Adipocyte (in vitro differentiated cells): ENCODE measurements at regions not wholly inside any gene's neighbourhood (a gene's known extent, or its start where the extent isn't known, plus 50 kb on each side); places are given as distances from the start of the nearest gene placed in this dataset.
"Not testable (repeated sequence)": the region's sequence is repeated elsewhere in the genome, so short reads cannot be mapped to it uniquely, and the experiment has no call there.

ENCODE experiments used
- DNase-seq: peaks from one replicate; pipeline ENCODE4 v3.0.0-alpha.2; 2015; ENCODE audit warnings: low read depth
- H3K27me3 ChIP-seq: replicated peaks from 2 replicates; pipeline ENCODE4 v1.7.0; 2013; ENCODE audit warnings: mild to moderate bottlenecking, low read length, moderate library complexity; ENCODE audit not compliant: control insufficient read depth, insufficient read depth
- H3K36me3 ChIP-seq: 2 replicates; pipeline ENCODE4 v1.7.0; 2013; ENCODE audit warnings: low read length, mild to moderate bottlenecking, moderate library complexity; ENCODE audit not compliant: control insufficient read depth, insufficient read depth, severe bottlenecking
- H3K4me1 ChIP-seq: 2 replicates; pipeline ENCODE4 v1.7.0; 2013; ENCODE audit warnings: mild to moderate bottlenecking, low read length, moderate library complexity; ENCODE audit not compliant: control insufficient read depth, insufficient read depth
- H3K4me3 ChIP-seq: 2 replicates; pipeline ENCODE4 v1.7.0; 2013; ENCODE audit warnings: mild to moderate bottlenecking, low read length, moderate library complexity
- H3K9ac ChIP-seq: 2 replicates; pipeline ENCODE4 v1.7.0; 2013; ENCODE audit warnings: mild to moderate bottlenecking, low read length, moderate library complexity
- H3K9me3 ChIP-seq: 2 replicates; pipeline ENCODE4 v1.7.0; 2013; ENCODE audit warnings: mild to moderate bottlenecking, low read length, moderate library complexity; ENCODE audit not compliant: control insufficient read depth

DNA sequence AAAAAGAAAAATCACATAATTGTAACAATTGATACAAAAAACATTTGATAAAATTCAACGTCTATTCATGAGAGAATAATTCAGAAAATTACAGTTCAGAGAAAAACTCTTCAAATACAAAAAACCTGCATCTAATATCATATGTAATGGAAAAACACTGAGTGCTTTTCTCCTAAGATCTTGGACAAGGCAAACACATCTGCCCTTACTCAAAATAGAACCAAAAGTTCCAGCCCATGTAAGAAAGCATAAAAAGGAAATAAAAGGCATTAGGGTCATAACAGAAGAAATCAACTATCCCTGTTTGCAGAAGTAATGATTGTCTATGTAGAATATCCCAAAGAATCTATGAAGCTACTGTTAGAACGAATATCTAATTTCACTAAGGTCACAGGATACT is 721.4 kb downstream of the RFPL4B start:
- Histone ChIP-seq H3K36me3 (no peaks in the 10 kb centered on the region), H3K4me3 (peak overlapping the region; percentile 43), H3K9ac (peak overlapping the region; percentile 77), H3K27me3 (no peaks in the 10 kb centered on the region), H3K9me3 (no peaks in the 10 kb centered on the region), H3K4me1 (peaks cover 45% of the 10 kb centered on the region)
- peak; percentile 47 for DNase-seq

DNA sequence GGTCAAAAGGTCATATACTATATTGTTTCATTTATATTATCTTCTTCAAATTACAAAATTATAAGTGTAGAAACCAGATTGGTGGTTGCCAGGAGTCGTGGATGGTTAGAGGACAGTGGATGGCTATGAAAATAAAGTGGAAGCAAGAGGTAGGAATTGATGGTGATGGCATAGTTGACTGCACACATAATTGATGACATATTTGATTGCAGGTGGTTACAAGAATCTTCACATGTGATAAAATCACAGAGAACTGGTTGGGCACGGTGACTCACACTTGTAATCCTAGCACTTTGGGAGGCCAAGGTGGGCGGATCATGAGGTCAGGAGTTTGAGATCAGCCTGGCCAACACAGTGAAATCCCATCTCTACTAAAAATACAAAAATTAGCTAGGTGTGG is 723.6 kb downstream of the RFPL4B start:
- H3K9ac ChIP-seq, H3K4me3 ChIP-seq, H3K36me3 ChIP-seq, H3K27me3 ChIP-seq, H3K9me3 ChIP-seq, DNase-seq: not testable (repeated sequence)
- H3K4me1 ChIP-seq, result peaks cover 48% of the 10 kb centered on the region

DNA sequence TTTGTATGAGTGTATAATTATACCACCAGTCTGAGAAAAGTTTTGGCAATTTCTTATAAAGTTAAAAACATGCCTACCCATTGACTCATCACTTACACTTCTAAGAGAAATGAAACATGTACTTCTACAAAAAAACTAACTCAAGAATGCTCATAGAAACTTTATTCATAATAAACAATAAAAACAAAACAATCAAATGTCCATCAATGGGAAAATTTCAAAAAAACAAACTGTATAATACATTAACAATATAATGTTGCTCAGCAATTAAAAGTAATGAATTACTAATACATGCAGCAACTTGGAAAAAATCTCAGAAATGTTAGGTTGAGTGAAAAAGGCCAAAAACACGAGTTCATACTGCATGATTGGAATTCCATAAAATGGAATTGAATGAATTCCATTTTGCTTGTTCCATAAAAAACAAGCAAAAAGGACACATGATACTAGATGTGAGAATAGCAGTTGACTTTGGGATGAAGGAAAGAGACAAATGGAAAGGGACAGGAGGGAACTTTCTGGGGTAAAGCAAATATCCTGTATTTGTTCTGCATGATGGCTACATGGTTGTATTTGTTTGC is 726.6 kb downstream of the RFPL4B start:
- peaks cover 31% of the 10 kb centered on the region for H3K4me1 ChIP-seq
- H3K9ac ChIP-seq, result peak overlapping the region; percentile 14
- H3K9me3 ChIP-seq, result peaks cover 4% of the 10 kb centered on the region
- DNase-seq, result peak; percentile 74
- no peaks in the 10 kb centered on the region for H3K27me3 ChIP-seq
- no peaks in the 10 kb centered on the region for H3K36me3 ChIP-seq
- H3K4me3 ChIP-seq, result no peak overlapping the region

DNA sequence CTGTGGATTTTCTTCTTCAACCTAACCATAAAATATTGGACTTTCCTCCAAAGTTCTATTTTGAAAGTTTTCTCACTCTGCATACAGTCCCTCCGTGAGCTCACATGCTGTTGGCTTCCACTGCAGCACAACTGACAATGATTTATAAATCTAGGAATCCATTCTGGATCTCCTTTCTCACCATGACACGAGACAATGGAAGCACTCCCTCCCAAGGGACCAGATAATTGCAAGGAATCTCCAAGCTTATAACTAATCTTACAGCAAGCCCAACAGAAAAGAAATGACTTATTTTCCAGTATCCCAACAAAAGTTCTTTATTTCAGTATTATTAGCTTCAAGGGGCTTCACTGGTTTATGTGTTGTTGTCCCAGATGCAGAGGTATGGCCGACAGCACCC is 729.0 kb downstream of the RFPL4B start:
- Histone ChIP-seq H3K27me3 (no peaks in the 10 kb centered on the region), H3K4me1 (peaks cover 27% of the 10 kb centered on the region), H3K36me3 (no peaks in the 10 kb centered on the region), H3K9me3 (peaks cover 4% of the 10 kb centered on the region), H3K9ac (no peak overlapping the region), H3K4me3 (no peak overlapping the region)
- no peak for DNase-seq

DNA sequence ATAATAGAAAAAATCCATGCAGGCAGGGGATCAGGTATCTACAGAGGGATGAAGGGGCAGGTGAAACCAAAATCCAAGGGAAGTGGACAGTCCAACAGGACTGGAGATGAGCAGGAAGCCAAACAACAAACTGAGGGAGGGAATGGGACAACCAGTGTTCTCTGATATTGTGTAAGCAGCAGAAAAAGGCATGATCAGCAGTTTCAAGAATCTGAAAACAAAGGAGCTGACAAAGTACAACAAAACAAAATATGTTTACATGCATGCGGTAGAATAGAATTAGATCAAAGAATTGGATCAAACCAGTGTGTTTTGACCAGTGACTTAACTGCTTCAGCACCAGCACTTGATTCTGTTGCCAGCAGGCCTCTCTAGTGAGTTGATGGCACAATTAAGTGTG is 729.7 kb downstream of the RFPL4B start:
- Histone ChIP-seq H3K4me1 (peaks cover 27% of the 10 kb centered on the region), H3K9me3 (peaks cover 4% of the 10 kb centered on the region), H3K36me3 (no peaks in the 10 kb centered on the region), H3K4me3 (no peak overlapping the region), H3K27me3 (no peaks in the 10 kb centered on the region), H3K9ac (no peak overlapping the region)
- DNase-seq, result no peak

DNA sequence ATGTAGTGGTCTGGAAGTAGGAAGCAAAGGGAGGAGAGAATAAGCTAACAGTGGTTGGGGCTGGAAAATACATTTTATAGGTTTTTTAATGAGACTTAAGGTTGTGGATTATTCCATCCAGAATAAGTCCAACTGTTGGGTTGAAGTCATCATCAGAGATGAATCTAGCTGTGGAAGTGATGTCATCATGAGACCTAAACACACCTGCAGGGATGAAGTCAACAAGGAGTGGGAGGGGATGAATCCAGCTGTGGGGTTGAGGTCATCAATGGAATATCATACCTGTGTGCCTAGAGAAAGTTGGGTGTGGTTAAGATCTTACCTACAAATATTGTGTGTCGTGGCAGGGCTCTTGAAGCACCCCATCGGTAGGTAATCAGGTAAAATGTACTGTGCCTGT is 730.7 kb downstream of the RFPL4B start:
- Histone ChIP-seq H3K36me3 (no peaks in the 10 kb centered on the region), H3K4me1 (peaks cover 29% of the 10 kb centered on the region), H3K27me3 (no peaks in the 10 kb centered on the region), H3K9ac (no peak overlapping the region), H3K9me3 (peaks cover 4% of the 10 kb centered on the region), H3K4me3 (no peak overlapping the region)
- no peak for DNase-seq

DNA sequence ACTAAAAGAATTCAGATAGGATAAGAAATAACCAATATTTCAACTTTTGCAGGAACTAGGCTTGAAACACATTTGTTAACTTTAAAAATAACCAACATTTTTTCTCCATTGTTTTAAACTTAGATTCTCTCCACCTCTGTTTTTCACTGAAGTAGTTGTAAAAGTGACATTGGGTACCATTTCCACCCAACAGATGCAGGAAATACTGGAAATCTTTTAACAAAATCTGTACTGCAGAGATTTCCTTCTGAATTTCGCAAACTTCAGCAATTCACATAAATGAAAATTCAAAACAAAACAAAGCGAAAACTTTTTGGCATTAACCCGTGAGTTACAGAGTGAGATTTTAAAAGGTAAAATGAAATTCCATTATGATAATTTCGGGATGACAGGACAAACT is 731.7 kb downstream of the RFPL4B start:
- H3K4me1 ChIP-seq, result peaks cover 29% of the 10 kb centered on the region
- H3K4me3 ChIP-seq, result no peak overlapping the region
- peaks cover 4% of the 10 kb centered on the region for H3K9me3 ChIP-seq
- DNase-seq, result no peak
- H3K27me3 ChIP-seq, result no peaks in the 10 kb centered on the region
- no peaks in the 10 kb centered on the region for H3K36me3 ChIP-seq
- no peak overlapping the region for H3K9ac ChIP-seq

DNA sequence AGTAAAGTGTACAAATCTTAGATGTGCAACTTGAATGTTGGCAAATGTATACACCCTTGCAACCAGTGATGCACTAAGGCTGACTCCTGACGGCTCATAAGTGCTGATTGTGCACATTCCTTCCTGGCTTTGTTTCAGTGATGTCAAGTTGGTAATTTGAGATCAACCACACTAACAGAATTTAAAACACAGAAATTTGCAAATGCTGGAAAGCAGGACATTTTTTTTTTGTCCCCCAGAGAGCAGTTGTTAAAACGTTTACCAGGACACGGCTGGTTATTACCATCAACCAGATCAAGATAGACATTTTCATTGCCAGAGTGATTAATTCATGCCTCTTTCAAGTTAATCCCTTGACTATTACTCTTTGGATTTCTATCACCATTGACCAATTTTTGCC is 735.6 kb downstream of the RFPL4B start:
- Histone ChIP-seq H3K4me3 (no peak overlapping the region), H3K9me3 (no peaks in the 10 kb centered on the region), H3K27me3 (no peaks in the 10 kb centered on the region), H3K9ac (no peak overlapping the region), H3K4me1 (peaks cover 7% of the 10 kb centered on the region), H3K36me3 (no peaks in the 10 kb centered on the region)
- no peak for DNase-seq

DNA sequence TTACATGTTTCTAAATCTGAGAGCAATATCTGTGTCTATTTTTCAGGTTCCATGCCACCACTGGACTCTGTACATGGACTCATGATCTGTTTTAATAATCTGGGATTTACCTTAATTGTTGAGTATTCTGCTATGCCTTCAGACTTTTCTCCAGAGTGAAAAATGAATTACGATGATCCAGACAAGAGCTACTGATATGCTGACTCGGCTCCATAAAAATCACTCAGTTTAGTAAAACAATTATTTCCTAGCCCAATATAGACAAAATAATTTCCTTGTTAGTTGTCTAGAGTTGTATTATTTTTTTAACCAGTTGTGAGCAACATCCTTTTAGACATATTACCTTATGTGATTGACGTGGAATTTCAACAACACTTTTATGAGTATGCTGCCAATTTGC is 736.8 kb downstream of the RFPL4B start:
- Histone ChIP-seq H3K36me3 (no peaks in the 10 kb centered on the region), H3K27me3 (no peaks in the 10 kb centered on the region), H3K4me3 (no peak overlapping the region), H3K4me1 (peaks cover 7% of the 10 kb centered on the region), H3K9ac (no peak overlapping the region), H3K9me3 (no peaks in the 10 kb centered on the region)
- DNase-seq, result no peak

DNA sequence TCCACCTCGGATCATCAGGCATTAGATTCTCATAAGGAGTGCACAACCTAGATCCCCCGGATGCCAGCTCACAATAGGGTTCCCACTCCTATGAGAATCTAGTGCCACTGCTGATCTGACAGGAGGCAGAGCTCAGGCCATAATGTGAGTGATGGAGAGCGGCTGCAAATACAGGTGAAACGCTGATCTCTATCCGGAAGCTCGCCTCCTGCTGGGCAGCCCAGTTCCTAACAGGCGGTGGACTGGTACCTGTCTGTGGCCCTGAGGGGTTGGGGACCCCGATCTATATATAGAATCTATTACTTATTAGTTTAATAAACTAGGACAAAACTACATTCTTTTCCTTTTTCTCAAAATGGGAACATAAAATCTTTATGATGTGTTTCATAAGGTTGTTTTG is 741.9 kb downstream of the RFPL4B start:
- Histone ChIP-seq H3K4me1 (no peaks in the 10 kb centered on the region), H3K9me3 (no peaks in the 10 kb centered on the region), H3K4me3 (no peak overlapping the region), H3K36me3 (no peaks in the 10 kb centered on the region), H3K27me3 (no peaks in the 10 kb centered on the region), H3K9ac (no peak overlapping the region)
- no peak for DNase-seq

DNA sequence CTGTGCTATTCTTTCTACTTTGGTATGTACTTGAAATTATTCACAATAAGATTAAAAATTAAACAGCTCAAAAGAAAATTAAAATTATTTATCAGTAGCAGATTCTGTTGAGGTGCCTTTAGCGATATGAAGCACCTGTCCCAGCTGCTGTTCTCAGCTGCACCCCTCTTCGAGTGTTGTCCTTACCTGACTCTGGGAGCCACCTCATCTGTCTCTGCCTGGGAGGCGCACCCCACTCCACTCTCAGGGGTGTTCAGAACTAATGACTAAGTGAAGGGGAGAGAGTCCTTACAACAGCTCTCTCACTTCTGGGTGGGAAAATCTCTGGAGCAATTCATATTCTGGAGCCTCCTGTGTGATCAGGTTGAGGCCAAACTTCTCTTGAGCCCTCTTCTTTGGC is 745.7 kb downstream of the RFPL4B start:
- Histone ChIP-seq H3K27me3 (no peaks in the 10 kb centered on the region), H3K36me3 (no peaks in the 10 kb centered on the region), H3K4me1 (peaks cover 3% of the 10 kb centered on the region), H3K9ac (no peak overlapping the region), H3K4me3 (no peak overlapping the region), H3K9me3 (no peaks in the 10 kb centered on the region)
- no peak for DNase-seq

DNA sequence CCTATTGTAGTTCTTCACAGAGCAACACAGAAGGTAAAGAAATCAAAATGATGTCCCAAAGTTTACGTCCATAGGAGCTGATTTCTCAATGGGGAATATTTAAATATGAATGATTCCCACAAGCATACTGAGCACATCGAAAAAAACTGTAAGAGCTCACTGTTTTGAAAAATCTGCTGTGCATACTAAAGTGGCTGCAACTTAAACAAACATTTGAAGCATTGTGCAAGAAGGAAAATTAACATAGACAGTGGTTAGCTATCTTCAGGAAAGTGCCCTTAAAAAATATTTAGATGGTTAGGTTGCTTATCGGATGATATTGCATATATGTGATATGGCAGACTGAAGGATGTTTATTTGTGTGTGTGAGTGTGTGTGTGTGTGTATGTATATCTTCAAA is 747.6 kb downstream of the RFPL4B start:
- no peaks in the 10 kb centered on the region for H3K9me3 ChIP-seq
- no peak overlapping the region for H3K4me3 ChIP-seq
- DNase-seq, result peak; percentile 82
- no peaks in the 10 kb centered on the region for H3K36me3 ChIP-seq
- H3K27me3 ChIP-seq, result no peaks in the 10 kb centered on the region
- no peak overlapping the region for H3K9ac ChIP-seq
- H3K4me1 ChIP-seq, result peaks cover 3% of the 10 kb centered on the region
